ENCODE measurements at regions not wholly inside any gene's neighbourhood (a gene's known extent, or its start where the extent isn't known, plus 50 kb on each side); places are given as distances from the start of the nearest gene placed in this dataset.

GRCh38 chr4:111821342-111821741, 323.9 kb upstream of the FAM241A start:
- Histone ChIP-seq H3K27ac (ENCODE audit: extremely low read depth, low read depth, low read length) (no peak overlapping the region), H3K4me3 (no peak overlapping the region), H4K20me1 (replicated peaks; ENCODE audit: control insufficient read depth, insufficient read depth, low read length) (no peaks in the 10 kb centered on the region), H3K9ac (ENCODE audit: insufficient read depth in 1 of 2, low read depth in 2 of 2, low read length in 2 of 2) (no peak overlapping the region), H3K9me3 (replicated peaks; ENCODE audit: control insufficient read depth, insufficient read depth, low read depth, low read length) (no peaks in the 10 kb centered on the region; the same call in none of the 2 replicates), H3K79me2 (ENCODE audit: control insufficient read depth, insufficient read depth, low read length) (no peaks in the 10 kb centered on the region), H3K4me1 (replicated peaks in 1 of 2; ENCODE audit: control insufficient read depth in 2 of 2, insufficient read depth in 2 of 2, low read length in 2 of 2) (no peaks in the 10 kb centered on the region), H2AFZ (ENCODE audit: low read depth, low read length) (no peak overlapping the region), H3K4me2 (ENCODE audit: insufficient read depth, low read length) (no peak overlapping the region), H3K9me1 (ENCODE audit: control insufficient read depth, insufficient read depth, low read length) (no peaks in the 10 kb centered on the region), H3K36me3 (ENCODE audit: control insufficient read depth, insufficient read depth, low read length) (no peaks in the 10 kb centered on the region), H3K27me3 (ENCODE audit: control insufficient read depth in 2 of 2, insufficient read depth in 2 of 2, low read length in 2 of 2) (no peaks in the 10 kb centered on the region)
- BruUV-seq (replicated peaks) = no TSS peak
- CTCF ChIA-PET (ENCODE audit: low intra/inter-chr PET ratio) = no interaction called here
- POLR2A ChIA-PET = no interaction called here
- TF ChIP-seq RBM17 (IDR thresholded peaks at IDR 0.05; ENCODE audit: borderline replicate concordance, low read depth, low read length) = no peak
- no peak for TF ChIP-seq ZFP1 (CRISPR knock-in tag; IDR thresholded peaks at IDR 0.05)
- no peak for TF ChIP-seq LCOR (CRISPR knock-in tag; IDR thresholded peaks at IDR 0.05)
- no peak for TF ChIP-seq SREBF2 (CRISPR knock-in tag; IDR thresholded peaks at IDR 0.05)
- TF ChIP-seq ZBTB5 (IDR thresholded peaks at IDR 0.05) = no peak
- no peak for TF ChIP-seq AFF4 (CRISPR knock-in tag; IDR thresholded peaks at IDR 0.05)
- no peak for TF ChIP-seq ZNF655 (CRISPR knock-in tag; IDR thresholded peaks at IDR 0.05)
- TF ChIP-seq ZNF316 (IDR thresholded peaks at IDR 0.05) = no peak
- no peak for TF ChIP-seq ZNF384 (IDR thresholded peaks at IDR 0.05; ENCODE audit: low read depth, low read length)
- no peak for TF ChIP-seq ZNF740 (CRISPR knock-in tag; IDR thresholded peaks at IDR 0.05)
- no peak for TF ChIP-seq ZNF740 (tag; IDR thresholded peaks at IDR 0.05)
- no peak for TF ChIP-seq FOXA3 (CRISPR knock-in tag; conservative IDR thresholded peaks at IDR 0.05 in 1 of 2, IDR thresholded peaks at IDR 0.05 in 1 of 2)
- TF ChIP-seq CHCHD3 (CRISPR knock-in tag; IDR thresholded peaks at IDR 0.05) = no peak
- TF ChIP-seq HMG20B (CRISPR knock-in tag; IDR thresholded peaks at IDR 0.05) = no peak
- FAIRE-seq (no peak), DNase-seq (ENCODE audit: extremely low read depth in 1 of 4, low spot score in 3 of 4) (no peak), ATAC-seq (no peak)
- intact Hi-C loops (cut with micrococcal nuclease) (no loop called here), in situ Hi-C loops (cut with MboI) (no loop called here)
